Hepatocyte (in vitro differentiated cells): ENCODE measurements at regions not wholly inside any gene's neighbourhood (a gene's known extent, or its start where the extent isn't known, plus 50 kb on each side); places are given as distances from the start of the nearest gene placed in this dataset.

ENCODE experiments used
- CTCF ChIP-seq: fragments of 200-600 bp; sonication (generic); IDR thresholded peaks from 2 replicates; pipeline ENCODE4 v1.5.1; 2016; ENCODE audit warnings: antibody characterized with exemption, mild to moderate bottlenecking; ENCODE audit not compliant: poor library complexity
- EZH2 ChIP-seq: fragments of 200-600 bp; sonication (generic); IDR thresholded peaks from 2 replicates; pipeline ENCODE4 v1.6.1; 2016; ENCODE audit warnings: antibody characterized with exemption, mild to moderate bottlenecking, borderline replicate concordance

GRCh38 chr1:219753914-219754313 lies 141.0 kb upstream of the ZC3H11B start:
- no peak for TF ChIP-seq CTCF
- no peak for TF ChIP-seq EZH2
